ENCODE measurements at regions not wholly inside any gene's neighbourhood (a gene's known extent, or its start where the extent isn't known, plus 50 kb on each side); places are given as distances from the start of the nearest gene placed in this dataset.

DNA sequence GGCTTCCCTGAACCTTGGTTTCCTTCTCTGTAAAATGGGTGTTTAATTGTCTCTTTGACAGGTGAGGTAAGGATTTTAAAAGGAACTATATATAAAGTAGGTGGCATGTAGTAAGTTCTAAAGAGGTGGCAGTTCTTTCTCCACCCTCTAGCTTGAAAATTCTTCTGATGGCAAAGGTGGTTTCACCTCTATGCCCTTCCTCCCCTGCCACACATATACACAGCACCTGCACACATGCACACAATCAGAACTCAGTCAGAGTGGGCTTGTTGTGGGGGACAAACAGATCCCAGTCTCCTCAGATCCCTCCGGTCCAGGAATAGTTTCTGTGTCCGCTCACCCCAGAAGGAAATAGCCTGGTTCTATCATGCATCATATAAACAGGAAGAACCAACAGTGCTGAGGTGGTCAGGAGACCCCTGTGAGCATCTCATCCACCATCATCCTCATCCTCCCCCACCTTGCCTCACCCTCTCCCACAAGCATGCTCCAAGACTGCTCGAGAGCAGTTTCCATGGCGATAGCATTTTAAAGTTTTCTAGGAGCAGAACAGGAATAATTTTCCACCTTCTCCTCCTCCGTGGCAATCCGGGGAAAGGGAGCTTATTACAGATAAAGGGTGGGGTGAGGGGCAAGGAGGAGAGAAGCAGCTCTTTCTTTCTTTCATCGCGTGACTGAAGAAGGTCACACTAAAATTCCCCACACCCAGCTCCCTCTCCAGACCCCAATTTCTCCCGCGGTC lies 123.6 kb downstream of the CHST1 start:
- no peaks in the 10 kb centered on the region for H3K4me1 ChIP-seq (replicated peaks in 1 of 2)
- H3K9me3 ChIP-seq (replicated peaks in 1 of 3): no peaks in the 10 kb centered on the region
- TF ChIP-seq POLR2A (IDR thresholded peaks at IDR 0.05) (no peak), CTCF (IDR thresholded peaks at IDR 0.05) (no peak)
- DNase-seq: no peak
- H3K27ac ChIP-seq: no peak overlapping the region
- 59 to 70% (median 61%) methylated on average over 10 of the region's 10 CpGs for WGBS, 4 donors
- no peaks in the 10 kb centered on the region for H3K36me3 ChIP-seq (replicated peaks in 1 of 2)
- no peak overlapping the region for H3K4me3 ChIP-seq
- no peaks in the 10 kb centered on the region for H3K27me3 ChIP-seq
- intact Hi-C loops (cut with DNase I): no loop called here

GRCh38 chr11:45538939-45539338 lies 126.5 kb downstream of the CHST1 start:
- Histone ChIP-seq H3K4me3 (no peak overlapping the region), H3K36me3 (replicated peaks in 1 of 2) (no peaks in the 10 kb centered on the region), H3K4me1 (replicated peaks in 1 of 2) (no peaks in the 10 kb centered on the region), H3K27ac (no peak overlapping the region), H3K9me3 (replicated peaks in 1 of 3) (no peaks in the 10 kb centered on the region), H3K27me3 (no peaks in the 10 kb centered on the region)
- no peak for TF ChIP-seq CTCF (IDR thresholded peaks at IDR 0.05)
- no peak for TF ChIP-seq POLR2A (IDR thresholded peaks at IDR 0.05)
- intact Hi-C loops (cut with DNase I): no loop called here
- WGBS, 4 donors: 62 to 100% (median 70%) methylated on average over 1 to 2 of the region's 2 CpGs
- no peak for DNase-seq

DNA sequence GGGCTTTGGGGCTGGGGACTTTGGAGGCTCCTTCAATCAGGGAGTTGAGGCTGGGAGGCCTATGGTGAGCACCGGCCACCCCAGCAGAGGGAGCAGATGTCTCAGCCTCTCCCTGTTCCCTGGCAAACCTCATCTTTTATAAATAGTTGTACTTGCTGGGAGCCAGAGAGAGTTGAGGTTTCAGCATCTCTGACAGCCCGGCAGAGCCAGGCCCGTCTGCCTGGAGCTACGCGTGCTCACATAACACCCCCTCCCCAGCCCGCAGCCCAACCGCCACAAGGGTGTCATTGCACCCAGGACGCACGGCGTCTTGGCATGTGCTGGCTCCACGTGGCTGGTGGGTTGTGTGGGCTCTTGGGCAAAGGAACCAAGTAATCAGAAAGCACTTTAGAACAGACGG lies 127.1 kb downstream of the CHST1 start:
- no peaks in the 10 kb centered on the region for H3K9me3 ChIP-seq (replicated peaks in 1 of 3)
- intact Hi-C loops (cut with DNase I): no loop called here
- H3K36me3 ChIP-seq (replicated peaks in 1 of 2): no peaks in the 10 kb centered on the region
- TF ChIP-seq POLR2A (IDR thresholded peaks at IDR 0.05) (no peak), CTCF (IDR thresholded peaks at IDR 0.05) (no peak)
- H3K27me3 ChIP-seq: no peaks in the 10 kb centered on the region
- H3K4me1 ChIP-seq (replicated peaks in 1 of 2): no peaks in the 10 kb centered on the region
- WGBS, 4 donors: 71 to 81% (median 73%) methylated on average over 11 to 12 of the region's 12 CpGs
- no peak overlapping the region for H3K4me3 ChIP-seq
- no peak overlapping the region for H3K27ac ChIP-seq
- no peak for DNase-seq

GRCh38 chr11:45537614-45538013 lies 127.8 kb downstream of the CHST1 start:
- Histone ChIP-seq H3K36me3 (replicated peaks in 1 of 2) (no peaks in the 10 kb centered on the region), H3K4me1 (replicated peaks in 1 of 2) (no peaks in the 10 kb centered on the region), H3K4me3 (no peak overlapping the region), H3K27me3 (no peaks in the 10 kb centered on the region), H3K27ac (no peak overlapping the region), H3K9me3 (replicated peaks in 1 of 3) (no peaks in the 10 kb centered on the region)
- no peak for DNase-seq
- 70 to 77% (median 73%) methylated on average over 2 to 3 of the region's 3 CpGs for WGBS, 4 donors
- TF ChIP-seq POLR2A (IDR thresholded peaks at IDR 0.05) (no peak), CTCF (IDR thresholded peaks at IDR 0.05) (no peak)
- intact Hi-C loops (cut with DNase I): no loop called here
